RWPE2 (cell line): ENCODE measurements at regions not wholly inside any gene's neighbourhood (a gene's known extent, or its start where the extent isn't known, plus 50 kb on each side); places are given as distances from the start of the nearest gene placed in this dataset.

Source experiments
- ATAC-seq: fragments of 200-7000 bp; cut with Tn5 transposase; 3 replicates; pipeline ENCODE4 v1.9.1; 2021; ENCODE audit warnings: low read depth
- DNase-seq: peaks from one replicate; pipeline ENCODE4 v3.0.0-alpha.2; 2020; ENCODE audit warnings: low spot score
- H3K27ac ChIP-seq: fragments of 450-650 bp; 2 replicates; pipeline ENCODE4 v1.5.1; 2017; ENCODE audit warnings: mild to moderate bottlenecking; ENCODE audit not compliant: poor library complexity, severe bottlenecking
- H3K27me3 ChIP-seq: fragments of 250-450 bp; sonication (Bioruptor Pico); 2 replicates; pipeline ENCODE4 v1.5.1; 2021; ENCODE audit warnings: mild to moderate bottlenecking, moderate library complexity; ENCODE audit not compliant: insufficient read depth, poor library complexity, severe bottlenecking
- H3K36me3 ChIP-seq: fragments of 250-450 bp; sonication (Bioruptor Pico); 2 replicates; pipeline ENCODE4 v1.5.1; 2020; ENCODE audit warnings: low read depth, mild to moderate bottlenecking, moderate library complexity
- H3K4me1 ChIP-seq: fragments of 250-450 bp; sonication (Bioruptor Pico); 2 replicates; pipeline ENCODE4 v1.5.1; 2021; ENCODE audit warnings: mild to moderate bottlenecking, moderate library complexity; ENCODE audit not compliant: insufficient read depth, poor library complexity, severe bottlenecking
- H3K4me3 ChIP-seq: fragments of 250-450 bp; sonication (Bioruptor Pico); 2 replicates; pipeline ENCODE4 v1.5.1; 2021; ENCODE audit warnings: mild to moderate bottlenecking, moderate library complexity; ENCODE audit not compliant: severe bottlenecking
- H3K9me3 ChIP-seq: fragments of 250-450 bp; sonication (Bioruptor Pico); 2 replicates; pipeline ENCODE4 v1.5.1; 2021; ENCODE audit warnings: mild to moderate bottlenecking, moderate library complexity; ENCODE audit not compliant: severe bottlenecking
- CTCF ChIP-seq: fragments of 450-650 bp; IDR thresholded peaks from one replicate; pipeline ENCODE4 v1.5.1; 2017; ENCODE audit warnings: mild to moderate bottlenecking, moderate library complexity; ENCODE audit not compliant: poor library complexity, severe bottlenecking

- H3K4me3 ChIP-seq = no peak overlapping the region
- no peak overlapping the region for H3K27ac ChIP-seq
- no peaks in the 10 kb centered on the region for H3K36me3 ChIP-seq
- no peaks in the 10 kb centered on the region for H3K9me3 ChIP-seq
- H3K27me3 ChIP-seq = no peaks in the 10 kb centered on the region
- H3K4me1 ChIP-seq = no peaks in the 10 kb centered on the region
- DNase-seq (no peak), ATAC-seq (no peak)
- no peak for TF ChIP-seq CTCF
Observed at GRCh38 chr1:222326710-222327036, 221.2 kb downstream of the HHIPL2 start.

GRCh38 chr1:222326006-222326709 is 221.7 kb downstream of the HHIPL2 start:
- H3K9me3 ChIP-seq = no peaks in the 10 kb centered on the region
- TF ChIP-seq CTCF = no peak
- no peak for DNase-seq
- H3K36me3 ChIP-seq = no peaks in the 10 kb centered on the region
- H3K4me3 ChIP-seq = no peak overlapping the region
- H3K27me3 ChIP-seq = no peaks in the 10 kb centered on the region
- H3K4me1 ChIP-seq = no peaks in the 10 kb centered on the region
- no peak for ATAC-seq
- no peak overlapping the region for H3K27ac ChIP-seq

- no peak for TF ChIP-seq CTCF
- Histone ChIP-seq H3K4me1 (no peaks in the 10 kb centered on the region), H3K36me3 (no peaks in the 10 kb centered on the region), H3K4me3 (no peak overlapping the region), H3K27ac (no peak overlapping the region), H3K9me3 (no peaks in the 10 kb centered on the region), H3K27me3 (no peaks in the 10 kb centered on the region)
- no peak for DNase-seq
- ATAC-seq = no peak
Observed at GRCh38 chr1:222325506-222325905, 222.4 kb downstream of the HHIPL2 start.

GRCh38 chr1:222314839-222315238 is 233.1 kb downstream of the HHIPL2 start:
- DNase-seq = no peak
- TF ChIP-seq CTCF = no peak

GRCh38 chr1:222310836-222311235 is 237.1 kb downstream of the HHIPL2 start:
- Histone ChIP-seq H3K4me1 (no peaks in the 10 kb centered on the region), H3K27ac (no peak overlapping the region), H3K36me3 (no peaks in the 10 kb centered on the region), H3K4me3 (no peak overlapping the region), H3K9me3 (no peaks in the 10 kb centered on the region), H3K27me3 (no peaks in the 10 kb centered on the region)
- ATAC-seq = no peak
- TF ChIP-seq CTCF = no peak
- DNase-seq = no peak

More at GRCh38 chr1:222314839-222315238, 233.1 kb downstream of the HHIPL2 start:
- H3K27ac ChIP-seq = no peak overlapping the region
- no peak overlapping the region for H3K4me3 ChIP-seq
- H3K36me3 ChIP-seq = no peaks in the 10 kb centered on the region
- H3K4me1 ChIP-seq = no peaks in the 10 kb centered on the region
- no peak for ATAC-seq
- no peaks in the 10 kb centered on the region for H3K9me3 ChIP-seq
- H3K27me3 ChIP-seq = no peaks in the 10 kb centered on the region
